Fibroblast of lung (primary cell): ENCODE measurements at regions not wholly inside any gene's neighbourhood (a gene's known extent, or its start where the extent isn't known, plus 50 kb on each side); places are given as distances from the start of the nearest gene placed in this dataset.

Experiments used
- DNase-seq, 2 donors: peaks; one replicate each; pipeline versions ENCODE4 v3.0.0 to v3.0.0-alpha.2; 2010; ENCODE audit warnings: low read depth in 2 of 2
- H2AFZ ChIP-seq: 2 replicates; pipeline ENCODE4 v1.5.1; 2012; ENCODE audit warnings: low read length, control low read depth, inconsistent platforms
- H3K27ac ChIP-seq: 2 replicates; pipeline ENCODE4 v1.5.1; 2011; ENCODE audit warnings: low read length, control low read depth; ENCODE audit not compliant: insufficient read depth
- H3K27me3 ChIP-seq: 2 replicates; pipeline ENCODE4 v1.5.1; 2011; ENCODE audit warnings: mild to moderate bottlenecking, low read length; ENCODE audit not compliant: control insufficient read depth, insufficient read depth
- H3K36me3 ChIP-seq: 2 replicates; pipeline ENCODE4 v1.5.1; 2011; ENCODE audit warnings: low read length; ENCODE audit not compliant: control insufficient read depth, insufficient read depth
- H3K4me1 ChIP-seq: 2 replicates; pipeline ENCODE4 v1.5.1; 2011; ENCODE audit warnings: low read length; ENCODE audit not compliant: control insufficient read depth, insufficient read depth; ENCODE audit errors: extremely low read depth
- H3K4me2 ChIP-seq: 2 replicates; pipeline ENCODE4 v1.5.1; 2011; ENCODE audit warnings: low read length, control low read depth; ENCODE audit not compliant: insufficient read depth; ENCODE audit errors: extremely low read depth
- H3K4me3 ChIP-seq, 4 experiments: fragments of 200-600 bp in 1 of 4; sonication (generic) in 1 of 4; replicated peaks in 1 of 4; 2 replicates each; pipeline ENCODE4 v1.5.1; 2011 to 2016; ENCODE audit warnings: low read length in 4 of 4, low read depth in 3 of 4, mild to moderate bottlenecking in 3 of 4, control low read depth in 2 of 4, inconsistent platforms in 1 of 4, mixed read lengths in 1 of 4; ENCODE audit not compliant: insufficient read depth in 1 of 4; ENCODE audit errors: control extremely low read depth in 1 of 4
- H3K79me2 ChIP-seq: 2 replicates; pipeline ENCODE4 v1.5.1; 2012; ENCODE audit warnings: mild to moderate bottlenecking, low read length, inconsistent platforms; ENCODE audit not compliant: control insufficient read depth, insufficient read depth
- H3K9ac ChIP-seq: 2 replicates; pipeline ENCODE4 v1.5.1; 2011; ENCODE audit warnings: mild to moderate bottlenecking, low read length, control low read depth; ENCODE audit not compliant: insufficient read depth
- H3K9me3 ChIP-seq: 2 replicates; pipeline ENCODE4 v1.5.1; 2012; ENCODE audit warnings: low read depth, low read length; ENCODE audit not compliant: control insufficient read depth, insufficient read depth
- H4K20me1 ChIP-seq: 2 replicates; pipeline ENCODE4 v1.5.1; 2011; ENCODE audit warnings: low read length; ENCODE audit not compliant: control insufficient read depth, insufficient read depth; ENCODE audit errors: extremely low read depth
- CTCF ChIP-seq, 2 donors: IDR thresholded peaks in 1 of 2; conservative IDR thresholded peaks in 1 of 2; 1 replicate in 1 of 2; 2 replicates in 1 of 2; pipeline ENCODE4 v1.5.1; 2011 to 2012; ENCODE audit warnings: low read length in 2 of 2, control low read depth in 1 of 2, inconsistent platforms in 1 of 2, low read depth in 1 of 2, mild to moderate bottlenecking in 1 of 2
- EZH2 ChIP-seq: IDR thresholded peaks from 2 replicates; pipeline ENCODE4 v1.5.1; 2012; ENCODE audit warnings: low read length, control low read depth, mild to moderate bottlenecking; ENCODE audit errors: missing control alignments

- Histone ChIP-seq H3K4me1 (no peaks in the 10 kb centered on the region), H3K27ac (no peak overlapping the region), H4K20me1 (no peaks in the 10 kb centered on the region), H3K27me3 (no peaks in the 10 kb centered on the region), H3K4me3 (peak overlapping the region in 1 of 4 experiments; percentile 28), H3K4me2 (no peak overlapping the region), H3K9me3 (no peaks in the 10 kb centered on the region), H3K36me3 (no peaks in the 10 kb centered on the region), H3K79me2 (no peaks in the 10 kb centered on the region), H3K9ac (no peak overlapping the region), H2AFZ (no peak overlapping the region)
- DNase-seq, result peak in 1 of 2 donors; percentile 9
- TF ChIP-seq EZH2, result no peak
- TF ChIP-seq CTCF (conservative IDR thresholded peaks at IDR 0.05 in 1 of 2, IDR thresholded peaks at IDR 0.05 in 1 of 2; ENCODE audit: low read depth in 1 of 2, low read length in 2 of 2), result no peak
Measured at GRCh38 chr14:97218691-97219430, 421.7 kb downstream of the VRK1 start.

- Histone ChIP-seq H3K4me1 (no peaks in the 10 kb centered on the region), H3K9me3 (no peaks in the 10 kb centered on the region), H3K27me3 (no peaks in the 10 kb centered on the region), H3K27ac (no peak overlapping the region), H3K4me3 (no peak overlapping the region), H3K4me2 (no peak overlapping the region), H3K9ac (no peak overlapping the region), H4K20me1 (no peaks in the 10 kb centered on the region), H2AFZ (no peak overlapping the region), H3K36me3 (no peaks in the 10 kb centered on the region), H3K79me2 (no peaks in the 10 kb centered on the region)
- no peak for DNase-seq
- TF ChIP-seq CTCF (conservative IDR thresholded peaks at IDR 0.05 in 1 of 2, IDR thresholded peaks at IDR 0.05 in 1 of 2; ENCODE audit: low read depth in 1 of 2, low read length in 2 of 2) (no peak), EZH2 (no peak)
Measured at GRCh38 chr14:97219431-97220017, 422.3 kb downstream of the VRK1 start.

- no peaks in the 10 kb centered on the region for H3K4me1 ChIP-seq
- no peaks in the 10 kb centered on the region for H3K79me2 ChIP-seq
- H4K20me1 ChIP-seq, result no peaks in the 10 kb centered on the region
- H3K4me3 ChIP-seq, result no peak overlapping the region
- no peak overlapping the region for H2AFZ ChIP-seq
- no peak overlapping the region for H3K4me2 ChIP-seq
- no peaks in the 10 kb centered on the region for H3K9me3 ChIP-seq
- no peak for DNase-seq
- no peaks in the 10 kb centered on the region for H3K36me3 ChIP-seq
- TF ChIP-seq CTCF (conservative IDR thresholded peaks at IDR 0.05 in 1 of 2, IDR thresholded peaks at IDR 0.05 in 1 of 2; ENCODE audit: low read depth in 1 of 2, low read length in 2 of 2), result no peak
- TF ChIP-seq EZH2, result no peak
- no peak overlapping the region for H3K27ac ChIP-seq
- H3K9ac ChIP-seq, result no peak overlapping the region
- H3K27me3 ChIP-seq, result no peaks in the 10 kb centered on the region
Measured at GRCh38 chr14:97221572-97222285, 424.5 kb downstream of the VRK1 start.
